Activated B cell treated with CpG ODN at 0.5 μM for 24 hours (primary cell): ENCODE measurements at regions not wholly inside any gene's neighbourhood (a gene's known extent, or its start where the extent isn't known, plus 50 kb on each side); places are given as distances from the start of the nearest gene placed in this dataset.

Source experiments
- ATAC-seq: fragments of 200-7000 bp; cut with Tn5 transposase; one replicate; pipeline ENCODE4 v1.10.0; 2021; ENCODE audit warnings: low read depth, mild to moderate bottlenecking, moderate library complexity
- CTCF ChIA-PET: fragments of 350-600 bp; sonication (Branson Sonifier 250); formaldehyde crosslinking; loops from one replicate; lab custom pipeline; 2021; ENCODE audit warnings: antibody characterized with exemption; lab: Charles Lee
- POLR2A ChIA-PET: fragments of 350-600 bp; sonication (Branson Sonifier 250); formaldehyde crosslinking; loops from one replicate; lab custom pipeline; 2021; ENCODE audit warnings: antibody characterized with exemption; lab: Charles Lee
- DNase-seq: peaks from one replicate; pipeline ENCODE4 v3.0.0; 2022
- H3K27ac Mint-ChIP-seq: one replicate; pipeline ENCODE4 v1.8.0; 2020; ENCODE audit warnings: mixed read lengths
- H3K27me3 Mint-ChIP-seq: one replicate; pipeline ENCODE4 v1.8.0; 2021; ENCODE audit warnings: mixed read lengths
- H3K36me3 Mint-ChIP-seq: one replicate; pipeline ENCODE4 v1.8.0; 2021; ENCODE audit warnings: low read depth, mixed read lengths
- H3K4me1 Mint-ChIP-seq: one replicate; pipeline ENCODE4 v1.8.0; 2021; ENCODE audit warnings: mixed read lengths
- H3K4me3 Mint-ChIP-seq: one replicate; pipeline ENCODE4 v1.8.0; 2020; ENCODE audit warnings: mild to moderate bottlenecking, mixed read lengths
- H3K9me3 Mint-ChIP-seq: one replicate; pipeline ENCODE4 v1.8.0; 2020; ENCODE audit warnings: mixed read lengths
- intact Hi-C: fragments of 100-400 bp; cut with micrococcal nuclease; formaldehyde crosslinking; loops from one replicate; pipeline ENCODE4 v1.15.1; 2024
- TF ChIP-seq, protein P1 (sequence below): fragments of 200-600 bp; IDR thresholded peaks from one replicate; pipeline ENCODE4 v1.8.0; 2022; ENCODE audit warnings: antibody characterized with exemption, mild to moderate bottlenecking

DNA sequence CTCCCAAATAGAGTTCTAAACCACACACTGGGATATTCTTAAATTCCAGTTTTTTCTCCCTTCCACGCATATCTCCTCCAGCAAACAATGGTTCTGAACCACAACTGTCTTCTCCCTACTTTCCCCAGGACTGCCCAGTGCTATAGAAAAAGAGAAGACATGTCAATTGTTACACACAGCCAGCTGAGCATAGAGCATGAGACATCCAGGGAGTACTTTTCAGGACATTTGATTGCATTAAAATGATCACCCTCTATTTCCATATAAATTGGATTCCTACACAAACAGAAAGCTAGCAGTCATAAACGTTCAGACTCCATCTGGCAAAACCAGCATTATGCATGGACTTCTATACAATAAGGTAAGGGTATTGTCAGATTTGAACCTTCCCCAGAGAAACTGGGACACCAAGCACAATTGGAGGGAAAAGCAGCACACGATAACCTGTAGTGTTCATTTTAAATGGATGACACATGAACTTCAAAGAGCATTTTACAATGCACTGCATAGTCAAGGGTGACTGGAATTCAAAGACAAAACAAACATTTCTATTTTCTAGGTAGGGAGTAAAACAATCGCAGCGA, 93.1 kb upstream of the HEY2 start:
- H3K27me3 Mint-ChIP-seq = peaks cover 10% of the 10 kb centered on the region
- DNase-seq (no peak), ATAC-seq (no peak)
- H3K36me3 Mint-ChIP-seq = no peaks in the 10 kb centered on the region
- intact Hi-C loops = no loop called here
- no peak overlapping the region for H3K4me3 Mint-ChIP-seq
- H3K27ac Mint-ChIP-seq = no peak overlapping the region
- POLR2A ChIA-PET = no interaction called here
- H3K4me1 Mint-ChIP-seq = no peaks in the 10 kb centered on the region
- CTCF ChIA-PET = no interaction called here
- H3K9me3 Mint-ChIP-seq = no peaks in the 10 kb centered on the region
- TF ChIP-seq, protein P1, sequence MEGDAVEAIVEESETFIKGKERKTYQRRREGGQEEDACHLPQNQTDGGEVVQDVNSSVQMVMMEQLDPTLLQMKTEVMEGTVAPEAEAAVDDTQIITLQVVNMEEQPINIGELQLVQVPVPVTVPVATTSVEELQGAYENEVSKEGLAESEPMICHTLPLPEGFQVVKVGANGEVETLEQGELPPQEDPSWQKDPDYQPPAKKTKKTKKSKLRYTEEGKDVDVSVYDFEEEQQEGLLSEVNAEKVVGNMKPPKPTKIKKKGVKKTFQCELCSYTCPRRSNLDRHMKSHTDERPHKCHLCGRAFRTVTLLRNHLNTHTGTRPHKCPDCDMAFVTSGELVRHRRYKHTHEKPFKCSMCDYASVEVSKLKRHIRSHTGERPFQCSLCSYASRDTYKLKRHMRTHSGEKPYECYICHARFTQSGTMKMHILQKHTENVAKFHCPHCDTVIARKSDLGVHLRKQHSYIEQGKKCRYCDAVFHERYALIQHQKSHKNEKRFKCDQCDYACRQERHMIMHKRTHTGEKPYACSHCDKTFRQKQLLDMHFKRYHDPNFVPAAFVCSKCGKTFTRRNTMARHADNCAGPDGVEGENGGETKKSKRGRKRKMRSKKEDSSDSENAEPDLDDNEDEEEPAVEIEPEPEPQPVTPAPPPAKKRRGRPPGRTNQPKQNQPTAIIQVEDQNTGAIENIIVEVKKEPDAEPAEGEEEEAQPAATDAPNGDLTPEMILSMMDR = no peak

DNA sequence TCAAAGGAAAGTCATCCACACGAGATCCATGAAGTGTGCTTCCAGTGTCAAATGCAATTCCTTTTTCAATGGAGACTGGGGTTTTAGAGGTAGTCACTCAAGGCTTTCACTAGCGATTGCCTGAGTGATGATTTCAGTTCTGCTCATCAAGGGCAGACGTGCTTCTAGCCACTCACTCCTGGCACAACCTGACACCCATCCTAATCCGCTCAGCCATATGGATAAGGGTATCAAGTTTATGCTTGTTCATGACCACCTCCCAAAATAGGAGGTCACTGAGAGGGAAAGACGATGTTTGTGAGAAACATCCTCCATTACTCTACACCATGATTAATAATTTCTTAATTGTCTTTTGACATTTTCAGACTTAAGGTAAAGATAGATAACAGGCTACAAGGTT, 91.3 kb upstream of the HEY2 start:
- TF ChIP-seq, protein P1 = no peak
- POLR2A ChIA-PET = no interaction called here
- CTCF ChIA-PET = no interaction called here
- ATAC-seq (no peak), DNase-seq (no peak)
- intact Hi-C loops = no loop called here
- Mint-ChIP-seq H3K4me1 (no peaks in the 10 kb centered on the region), H3K27ac (no peak overlapping the region), H3K4me3 (no peak overlapping the region), H3K36me3 (no peaks in the 10 kb centered on the region), H3K9me3 (no peaks in the 10 kb centered on the region), H3K27me3 (peaks cover 10% of the 10 kb centered on the region)

DNA sequence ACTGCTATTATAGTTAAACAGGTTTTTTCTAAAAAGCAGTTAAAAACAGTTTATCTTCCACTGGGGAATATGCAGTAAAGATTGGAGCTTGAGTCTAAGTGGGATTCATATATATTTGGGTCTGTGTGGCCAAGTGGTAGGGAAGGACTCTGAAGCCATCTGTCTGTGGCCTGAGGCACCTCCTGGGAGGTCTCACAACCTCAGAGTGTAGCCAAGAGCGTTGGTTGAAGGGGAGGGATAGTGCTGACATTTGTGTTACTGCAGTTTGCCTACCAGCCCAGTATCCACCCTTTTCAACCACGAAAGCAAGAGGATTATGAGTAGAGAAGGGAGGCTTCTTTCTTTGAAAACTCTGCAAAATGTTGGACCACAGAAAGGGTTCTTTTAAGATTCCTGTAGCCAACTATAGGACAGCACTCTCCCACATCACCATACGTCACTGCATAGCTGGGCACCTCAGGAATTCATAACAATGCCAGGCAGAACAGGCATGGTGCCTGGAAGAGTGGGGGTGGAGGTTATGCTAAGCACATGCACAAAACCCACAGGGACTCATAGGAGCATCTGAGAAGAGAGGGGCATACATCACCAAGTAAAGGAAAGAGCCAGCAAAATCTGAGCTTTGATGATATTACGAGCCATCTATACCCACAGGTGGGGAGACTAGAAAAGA, 90.5 kb upstream of the HEY2 start:
- Mint-ChIP-seq H3K27me3 (peaks cover 10% of the 10 kb centered on the region), H3K36me3 (no peaks in the 10 kb centered on the region), H3K9me3 (no peaks in the 10 kb centered on the region), H3K4me1 (no peaks in the 10 kb centered on the region), H3K4me3 (no peak overlapping the region), H3K27ac (no peak overlapping the region)
- CTCF ChIA-PET = no interaction called here
- DNase-seq = no peak
- POLR2A ChIA-PET = interaction anchor here (0.6 kb wide), 1 partner anchor 36 kb away, joined by 3 read pairs; no protein-coding TSS in a partner anchor
- TF ChIP-seq, protein P1 = no peak
- intact Hi-C loops = no loop called here
- no peak for ATAC-seq

DNA sequence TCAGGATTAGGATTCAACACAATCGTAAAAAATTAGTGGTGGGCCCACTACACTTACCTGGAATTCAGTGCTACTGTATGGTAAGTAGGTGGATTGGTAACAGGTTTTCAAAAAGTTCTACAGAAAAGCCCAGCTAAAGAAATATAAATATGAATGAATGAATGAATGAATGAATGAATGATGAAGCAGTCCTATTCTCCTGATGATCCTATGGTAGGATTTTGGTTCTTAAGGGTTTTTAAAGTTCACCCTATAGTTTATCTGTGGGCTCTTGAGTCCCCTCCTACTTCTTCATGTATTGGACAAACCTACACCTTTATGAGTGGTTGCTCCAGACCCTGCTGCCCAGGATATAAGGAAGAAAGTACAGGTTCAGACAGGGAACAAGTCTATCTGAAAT, 89.5 kb upstream of the HEY2 start:
- no peak overlapping the region for H3K4me3 Mint-ChIP-seq
- CTCF ChIA-PET = no interaction called here
- no peak for ATAC-seq
- H3K27ac Mint-ChIP-seq = no peak overlapping the region
- no peaks in the 10 kb centered on the region for H3K4me1 Mint-ChIP-seq
- TF ChIP-seq, protein P1 = no peak
- intact Hi-C loops = no loop called here
- POLR2A ChIA-PET = no interaction called here
- no peaks in the 10 kb centered on the region for H3K9me3 Mint-ChIP-seq
- H3K27me3 Mint-ChIP-seq = peaks cover 10% of the 10 kb centered on the region
- no peak for DNase-seq
- no peaks in the 10 kb centered on the region for H3K36me3 Mint-ChIP-seq

DNA sequence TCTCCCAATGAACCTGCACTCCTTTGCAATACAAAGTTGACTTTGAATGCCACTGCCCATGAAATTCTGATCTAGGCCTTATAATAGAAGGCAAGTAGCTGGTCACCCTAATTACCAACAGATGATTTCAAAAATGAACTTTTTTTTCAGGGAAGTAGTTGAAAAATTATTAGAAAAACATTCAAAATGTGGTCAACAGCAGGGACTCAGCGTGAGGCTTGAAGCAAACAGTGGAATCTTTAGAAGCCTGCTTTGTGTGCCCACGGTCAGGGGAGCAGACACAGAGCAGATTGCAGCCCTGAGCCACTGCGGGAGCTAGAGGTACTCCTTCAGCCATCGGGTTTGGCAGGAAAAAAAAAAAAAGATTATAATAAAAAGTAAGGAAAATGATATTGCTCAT, 87.1 kb upstream of the HEY2 start:
- H3K27ac Mint-ChIP-seq = no peak overlapping the region
- no peaks in the 10 kb centered on the region for H3K4me1 Mint-ChIP-seq
- DNase-seq = no peak
- ATAC-seq = no peak
- H3K4me3 Mint-ChIP-seq = no peak overlapping the region
- peaks cover 12% of the 10 kb centered on the region for H3K27me3 Mint-ChIP-seq
- H3K9me3 Mint-ChIP-seq = no peaks in the 10 kb centered on the region
- intact Hi-C loops = no loop called here
- TF ChIP-seq, protein P1 = no peak
- ChIA-PET POLR2A (no interaction called here), CTCF (no interaction called here)
- H3K36me3 Mint-ChIP-seq = no peaks in the 10 kb centered on the region
